NCI-H82 treated with DMSO at 0.1 percent for 48 hours (cell line): ENCODE measurements at regions not wholly inside any gene's neighbourhood (a gene's known extent, or its start where the extent isn't known, plus 50 kb on each side); places are given as distances from the start of the nearest gene placed in this dataset.
"Not testable (repeated sequence)": the region's sequence is repeated elsewhere in the genome, so short reads cannot be mapped to it uniquely, and the experiment has no call there.

Experiments
- DNase-seq: peaks from one replicate; lab custom pipeline; 2025; ENCODE audit not compliant: unreplicated experiment; lab: John Stamatoyannopoulos, UW

- DNase-seq = not testable (repeated sequence)
Measured at GRCh38 chr17:27090450-27091042, 203.4 kb upstream of the WSB1 start.

DNA sequence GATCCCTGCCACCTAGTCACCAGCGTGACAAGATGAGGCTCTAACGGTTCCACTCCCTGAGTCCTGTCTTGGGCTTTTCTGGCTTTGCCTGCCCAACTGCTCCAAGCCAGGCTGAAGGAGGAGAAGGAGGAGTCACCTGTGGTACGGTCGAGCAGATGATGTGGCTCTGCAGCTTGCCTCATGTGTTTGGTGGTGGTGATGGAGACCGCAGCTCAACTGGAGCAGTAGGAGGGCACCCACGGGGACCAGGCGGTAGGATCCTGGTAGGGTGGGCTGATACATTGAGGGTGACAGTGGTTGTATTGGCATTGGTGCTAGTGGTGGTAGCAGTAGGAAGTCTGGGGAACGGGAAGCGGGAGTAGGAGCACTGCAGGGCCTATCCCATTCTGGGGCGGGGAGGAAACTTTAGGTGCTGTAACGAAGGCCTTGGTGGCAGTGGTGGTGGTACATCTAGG is 202.8 kb upstream of the WSB1 start:
- no peak for DNase-seq

DNA sequence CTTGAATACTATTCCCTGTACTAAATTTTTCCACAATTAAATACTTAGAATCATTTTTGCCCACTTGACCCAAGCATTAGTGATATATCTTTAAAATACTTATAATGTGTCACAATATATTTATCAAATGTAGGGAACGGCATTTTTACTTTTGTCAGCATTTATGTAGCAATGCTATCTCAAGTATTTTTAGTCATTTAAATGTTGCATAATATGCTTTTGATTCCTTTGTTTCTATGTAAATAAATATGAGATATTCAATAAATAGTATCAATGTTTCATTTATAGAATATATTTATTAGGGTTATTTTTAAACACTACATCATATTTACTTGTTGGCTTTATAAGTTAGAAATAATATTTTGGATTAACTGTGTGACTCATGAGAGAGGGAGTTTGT is 199.7 kb upstream of the WSB1 start:
- not testable (repeated sequence) for DNase-seq

- DNase-seq = not testable (repeated sequence)
Measured at GRCh38 chr17:27095821-27096220, 198.1 kb upstream of the WSB1 start.

DNA sequence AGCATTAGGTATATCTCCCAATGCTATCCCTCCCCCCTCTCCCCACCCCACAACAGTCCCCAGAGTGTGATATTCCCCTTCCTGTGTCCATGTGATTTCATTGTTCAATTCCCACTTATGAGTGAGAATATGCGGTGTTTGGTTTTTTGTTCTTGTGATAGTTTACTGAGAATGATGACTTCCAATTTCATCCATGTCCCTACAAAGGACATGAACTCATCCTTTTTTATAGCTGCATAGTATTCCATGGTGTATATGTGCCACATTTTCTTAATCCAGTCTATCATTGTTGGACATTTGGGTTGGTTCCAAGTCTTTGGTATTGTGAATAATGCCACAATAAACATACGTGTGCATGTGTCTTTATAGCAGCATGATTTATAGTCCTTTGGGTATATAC is 194.6 kb upstream of the WSB1 start:
- not testable (repeated sequence) for DNase-seq

DNA sequence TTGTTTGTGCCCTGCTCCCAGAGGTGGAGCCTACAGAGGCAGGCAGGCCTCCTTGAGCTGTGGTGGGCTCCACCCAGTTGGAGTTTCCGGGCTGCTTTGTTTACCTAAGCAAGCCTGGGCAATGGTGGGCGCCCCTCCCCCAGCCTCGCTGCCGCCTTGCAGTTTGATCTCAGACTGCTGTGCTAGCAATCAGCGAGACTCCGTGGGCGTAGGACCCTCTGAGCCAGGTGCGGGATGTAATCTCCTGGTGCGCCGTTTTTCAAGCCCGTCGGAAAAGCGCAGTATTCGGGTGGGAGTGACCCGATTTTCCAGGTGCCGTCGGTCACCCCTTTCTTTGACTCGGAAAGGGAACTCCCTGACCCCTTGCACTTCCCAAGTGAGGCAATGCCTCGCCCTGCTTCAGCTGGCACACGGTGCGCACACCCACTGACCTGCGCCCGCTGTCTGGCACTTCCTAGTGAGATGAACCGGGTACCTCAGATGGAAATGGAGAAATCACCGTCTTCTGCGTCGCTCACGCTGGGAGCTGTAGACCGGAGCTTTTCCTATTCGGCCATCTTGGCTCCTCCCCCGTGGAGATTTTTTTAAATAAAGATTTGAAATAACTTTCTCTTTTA is 189.2 kb upstream of the WSB1 start:
- DNase-seq = not testable (repeated sequence)

DNA sequence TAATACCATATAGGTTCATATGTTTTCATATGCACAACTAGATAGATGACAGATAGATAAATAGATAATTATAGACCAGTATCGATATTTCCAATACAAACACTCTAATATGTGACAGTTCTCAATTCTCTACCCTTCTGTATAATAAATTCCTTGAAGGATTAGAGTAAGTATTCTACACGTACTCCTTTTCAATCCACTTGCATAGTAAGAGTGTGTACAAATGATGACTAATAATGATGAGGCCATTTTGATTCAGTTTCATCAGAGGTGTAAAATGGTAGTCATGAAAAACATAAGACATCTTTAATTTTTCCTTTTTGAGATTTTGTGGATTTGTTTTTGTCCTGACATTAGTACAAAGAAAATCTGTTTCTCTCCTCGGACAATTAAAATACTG is 188.3 kb upstream of the WSB1 start:
- no peak for DNase-seq

- no peak for DNase-seq
Measured at GRCh38 chr17:27106347-27106981, 187.4 kb upstream of the WSB1 start.

- no peak for DNase-seq
Measured at GRCh38 chr17:27106982-27107360, 186.9 kb upstream of the WSB1 start.

GRCh38 chr17:27107386-27108328 is 186.3 kb upstream of the WSB1 start:
- not testable (repeated sequence) for DNase-seq

GRCh38 chr17:27109346-27109745 is 184.6 kb upstream of the WSB1 start:
- DNase-seq = no peak

DNA sequence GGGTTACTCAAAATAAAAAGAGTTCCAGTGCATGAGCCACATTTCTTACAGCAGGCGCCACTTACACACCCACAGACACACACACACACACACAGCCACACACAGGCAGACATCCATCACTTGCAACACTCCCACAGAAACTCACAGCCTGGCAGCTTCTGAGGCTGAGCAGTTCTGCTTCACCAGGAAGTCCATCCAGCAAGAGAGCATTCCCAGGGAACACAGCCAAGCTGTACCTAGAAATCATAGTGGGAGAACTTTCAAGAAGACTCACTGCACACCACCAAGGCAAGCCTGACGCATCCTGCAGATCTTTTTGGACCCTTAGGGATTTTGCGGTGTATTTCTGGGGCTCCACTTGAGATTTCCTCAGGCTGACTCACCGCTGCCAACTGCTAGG is 140.9 kb upstream of the WSB1 start:
- DNase-seq = no peak

GRCh38 chr17:27155866-27156265 is 138.0 kb upstream of the WSB1 start:
- no peak for DNase-seq

- no peak for DNase-seq
Measured at GRCh38 chr17:27157297-27157696, 136.6 kb upstream of the WSB1 start.

GRCh38 chr17:27157898-27158297 is 136.0 kb upstream of the WSB1 start:
- DNase-seq = no peak

DNA sequence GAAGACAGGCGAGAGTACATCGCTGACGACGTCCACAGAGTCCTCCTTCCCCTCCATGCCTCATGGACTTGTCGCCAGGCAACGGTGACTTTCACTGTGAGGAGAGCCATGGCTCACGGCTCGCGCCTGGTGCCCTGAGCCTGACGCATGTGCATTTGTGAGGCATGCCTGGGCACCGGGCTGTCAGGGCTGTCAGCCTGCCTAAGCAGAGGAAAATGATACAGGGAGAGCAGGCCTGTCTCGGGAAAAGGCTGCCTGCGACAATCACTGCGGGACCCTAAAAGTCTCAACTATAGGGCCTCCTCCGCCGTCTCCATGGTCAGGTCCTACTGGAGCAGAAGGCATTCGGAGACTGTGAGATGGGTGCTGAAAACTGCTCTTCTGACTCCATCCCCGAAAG is 135.5 kb upstream of the WSB1 start:
- no peak for DNase-seq

- no peak for DNase-seq
Measured at GRCh38 chr17:27180322-27180721, 113.6 kb upstream of the WSB1 start.

GRCh38 chr17:27181379-27181925 is 112.5 kb upstream of the WSB1 start:
- DNase-seq = not testable (repeated sequence)

DNA sequence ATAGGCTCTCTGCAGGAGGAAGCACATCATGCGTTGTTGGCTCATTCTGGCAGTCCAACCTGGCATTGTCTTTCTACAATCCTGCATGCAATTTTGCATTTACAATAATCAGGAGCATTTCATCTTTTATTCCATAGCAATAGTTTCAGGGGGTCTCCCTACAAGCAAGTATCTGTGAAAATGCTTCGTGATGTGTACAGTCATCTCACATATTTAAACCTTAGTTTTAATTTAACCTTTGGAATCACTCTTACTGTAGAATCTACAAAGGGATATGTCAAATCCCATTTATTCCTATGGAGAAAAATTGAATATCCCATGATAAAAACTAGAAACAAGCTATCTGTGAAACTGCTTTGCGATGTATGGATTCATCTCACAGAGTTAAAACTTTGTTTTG is 112.0 kb upstream of the WSB1 start:
- DNase-seq = no peak

DNA sequence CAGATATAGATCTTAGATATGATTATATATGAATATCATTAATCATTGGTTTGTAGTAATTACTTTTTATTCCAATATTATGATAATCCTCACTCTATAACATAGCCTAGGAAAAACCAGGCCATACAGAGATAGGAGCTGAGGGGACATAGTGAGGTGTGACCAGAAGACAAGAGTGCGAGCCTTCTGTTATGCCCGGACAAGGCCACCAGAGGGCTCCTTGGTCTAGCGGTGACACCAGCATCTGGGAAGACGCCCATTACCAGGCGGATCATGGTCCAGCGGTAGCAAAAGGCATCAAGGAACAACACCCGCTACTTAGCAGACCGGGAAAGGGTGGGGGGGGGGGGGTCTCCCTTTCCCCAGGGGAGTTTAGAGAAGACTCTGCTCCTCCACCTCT is 96.4 kb upstream of the WSB1 start:
- not testable (repeated sequence) for DNase-seq

- DNase-seq = no peak
Measured at GRCh38 chr17:27199948-27200347, 94.0 kb upstream of the WSB1 start.
